HCT116 (cell line): ENCODE measurements at regions not wholly inside any gene's neighbourhood (a gene's known extent, or its start where the extent isn't known, plus 50 kb on each side); places are given as distances from the start of the nearest gene placed in this dataset.

Experiments used
- ATAC-seq: fragments of 200-7000 bp; cut with Tn5 transposase; 2 replicates; pipeline ENCODE4 v1.9.1; 2020; ENCODE audit warnings: mild to moderate bottlenecking, moderate library complexity
- BruUV-seq: library from RNA; stranded (reverse); fragments of 400-500 nt; replicated peaks from 2 replicates; lab custom pipeline; 2021; lab: Mats Ljungman, UMichigan
- CTCF ChIA-PET: fragments of 300-600 bp; sonication (Branson Sonifier 250); formaldehyde crosslinking; loops from one replicate; lab custom pipeline; 2021; ENCODE audit warnings: antibody characterized with exemption; lab: Charles Lee
- POLR2A ChIA-PET: fragments of 300-600, 350-600 bp; sonication (Branson Sonifier 250); formaldehyde crosslinking; loops from one replicate; lab custom pipeline; 2021; ENCODE audit warnings: antibody characterized with exemption; lab: Charles Lee
- RAD21 ChIA-PET, 2 experiments: fragments of 300-600 bp; sonication (Branson Sonifier 250); formaldehyde crosslinking; loops; one replicate each; lab custom pipeline; 2023; ENCODE audit warnings: low total read pairs in 2 of 2; ENCODE audit not compliant: uncharacterized antibody in 2 of 2, unreplicated experiment in 2 of 2, low non-redundant PET in 1 of 2; lab: Charles Lee
- DNase-seq: peaks from one replicate; pipeline ENCODE4 v3.0.0-alpha.2; 2010; ENCODE audit warnings: low read depth, low spot score
- H2AFZ ChIP-seq: fragments of 200-600 bp; shearing (Covaris generic), sonication (generic); 2 replicates; pipeline ENCODE4 v1.6.1; 2017; ENCODE audit warnings: low read depth, mixed run types, mixed read lengths, antibody characterized with exemption, low read length; ENCODE audit not compliant: poor library complexity, severe bottlenecking
- H3K27ac ChIP-seq: 2 replicates; pipeline ENCODE4 v1.5.1; 2012; ENCODE audit warnings: low read depth, low read length
- H3K27me3 ChIP-seq: fragments of 200-600 bp; sonication (generic); 2 replicates; pipeline ENCODE4 v1.6.1; 2016; ENCODE audit warnings: mixed run types, low read length, mixed read lengths; ENCODE audit not compliant: insufficient read depth
- H3K36me3 ChIP-seq, 2 experiments: fragments of 200-500 bp in 1 of 2; fragments of 200-600 bp in 1 of 2; sonication (Bioruptor generic) in 1 of 2; sonication (generic) in 1 of 2; 2 replicates each; pipeline versions ENCODE4 v1.5.1 to v1.6.1; 2014 to 2016; ENCODE audit warnings: low read length in 2 of 2, inconsistent platforms in 1 of 2, mixed read lengths in 1 of 2, mixed run types in 1 of 2; ENCODE audit not compliant: insufficient read depth in 2 of 2, control insufficient read depth in 1 of 2
- H3K4me1 ChIP-seq, 2 experiments: fragments of 200-600 bp in 1 of 2; sonication (generic) in 1 of 2; 2 replicates each; pipeline versions ENCODE4 v1.5.1 to v1.6.1; 2012 to 2017; ENCODE audit warnings: low read length in 2 of 2, inconsistent platforms in 1 of 2, mild to moderate bottlenecking in 1 of 2, mixed read lengths in 1 of 2, mixed run types in 1 of 2, moderate library complexity in 1 of 2; ENCODE audit not compliant: insufficient read depth in 2 of 2, control insufficient read depth in 1 of 2
- H3K4me2 ChIP-seq: fragments of 200-600 bp; sonication (generic); 2 replicates; pipeline ENCODE4 v1.6.1; 2017; ENCODE audit warnings: mixed run types, low read length, mixed read lengths
- H3K4me3 ChIP-seq, 2 experiments: fragments of 200-600 bp in 1 of 2; sonication (generic) in 1 of 2; replicated peaks in 1 of 2; 2 replicates each; pipeline ENCODE4 v1.5.1; 2011 to 2016; ENCODE audit warnings: low read length in 2 of 2, control low read depth in 1 of 2, low read depth in 1 of 2, mild to moderate bottlenecking in 1 of 2, mixed read lengths in 1 of 2, mixed run types in 1 of 2
- H3K79me2 ChIP-seq: fragments of 200-600 bp; sonication (generic); 2 replicates; pipeline ENCODE4 v1.6.1; 2017; ENCODE audit warnings: mild to moderate bottlenecking, mixed run types, low read length, moderate library complexity, mixed read lengths; ENCODE audit not compliant: insufficient read depth
- H3K9ac ChIP-seq: fragments of 200-600 bp; sonication (generic); 2 replicates; pipeline ENCODE4 v1.6.1; 2016; ENCODE audit warnings: low read length, mixed read lengths
- H3K9me2 ChIP-seq: fragments of 200-600 bp; sonication (generic), shearing (Covaris generic); 2 replicates; pipeline ENCODE4 v1.6.1; 2017; ENCODE audit warnings: mixed run types, mild to moderate bottlenecking, moderate library complexity; ENCODE audit not compliant: insufficient read depth
- H3K9me3 ChIP-seq, 2 experiments: fragments of 200-500 bp in 1 of 2; fragments of 200-600 bp in 1 of 2; sonication (Bioruptor generic) in 1 of 2; sonication (generic) in 1 of 2; 2 replicates each; pipeline ENCODE4 v1.6.1; 2014 to 2017; ENCODE audit warnings: low read length in 2 of 2, mixed read lengths in 2 of 2, inconsistent platforms in 1 of 2, low read depth in 1 of 2, mild to moderate bottlenecking in 1 of 2, mixed run types in 1 of 2, moderate library complexity in 1 of 2; ENCODE audit not compliant: control insufficient read depth in 1 of 2, insufficient read depth in 1 of 2
- H4K20me1 ChIP-seq: fragments of 200-600 bp; sonication (generic), shearing (Covaris generic); 2 replicates; pipeline ENCODE4 v1.6.1; 2017; ENCODE audit warnings: mixed run types, mild to moderate bottlenecking, moderate library complexity; ENCODE audit not compliant: insufficient read depth
- ATF3 ChIP-seq: IDR thresholded peaks from 2 replicates; pipeline ENCODE4 v1.6.1; 2012
- CBX3 ChIP-seq: IDR thresholded peaks from 2 replicates; pipeline ENCODE4 v1.6.1; 2012; ENCODE audit warnings: low read depth
- CEBPB ChIP-seq: IDR thresholded peaks from 2 replicates; pipeline ENCODE4 v1.6.1; 2012; ENCODE audit warnings: low read depth
- CTCF ChIP-seq, 3 experiments: fragments of 200-600 bp in 1 of 3; sonication (generic) in 1 of 3; IDR thresholded peaks in 2 of 3; conservative IDR thresholded peaks in 1 of 3; 2 replicates each; pipeline ENCODE4 v1.5.1; 2012 to 2017; ENCODE audit warnings: low read depth in 2 of 3, low read length in 2 of 3, antibody characterized with exemption in 1 of 3, borderline replicate concordance in 1 of 3, control low read depth in 1 of 3, mild to moderate bottlenecking in 1 of 3, mixed read lengths in 1 of 3, mixed run types in 1 of 3, moderate library complexity in 1 of 3; ENCODE audit not compliant: insufficient read depth in 1 of 3
- EGR1 ChIP-seq: IDR thresholded peaks from 2 replicates; pipeline ENCODE4 v1.6.1; 2012; ENCODE audit warnings: low read depth
- EZH2 ChIP-seq: fragments of 200-600 bp; sonication (generic); IDR thresholded peaks from 2 replicates; pipeline ENCODE4 v1.6.1; 2017; ENCODE audit warnings: antibody characterized with exemption, mixed run types
- FOSL1 ChIP-seq: IDR thresholded peaks from 2 replicates; pipeline ENCODE4 v1.6.1; 2012; ENCODE audit warnings: low read depth
- MAX ChIP-seq: IDR thresholded peaks from 2 replicates; pipeline ENCODE4 v1.6.1; 2012
- POLR2A ChIP-seq: IDR thresholded peaks from 2 replicates; pipeline ENCODE4 v1.7.0; 2011; ENCODE audit warnings: borderline replicate concordance; ENCODE audit not compliant: insufficient read depth, insufficient read length; ENCODE audit errors: extremely low read depth
- POLR2AphosphoS5 ChIP-seq: IDR thresholded peaks from 2 replicates; pipeline ENCODE4 v1.6.1; 2011; ENCODE audit warnings: mild to moderate bottlenecking, low read depth, low read length, moderate library complexity
- RAD21 ChIP-seq: IDR thresholded peaks from 2 replicates; pipeline ENCODE4 v1.6.1; 2012; ENCODE audit warnings: low read depth, mild to moderate bottlenecking
- SP1 ChIP-seq: IDR thresholded peaks from 2 replicates; pipeline ENCODE4 v1.6.1; 2012; ENCODE audit warnings: low read depth
- SRF ChIP-seq: IDR thresholded peaks from 2 replicates; pipeline ENCODE4 v1.6.1; 2012; ENCODE audit warnings: low read depth
- YY1 ChIP-seq: IDR thresholded peaks from 2 replicates; pipeline ENCODE4 v1.6.1; 2011; ENCODE audit warnings: low read length, low read depth, moderate library complexity, mild to moderate bottlenecking; ENCODE audit not compliant: insufficient replicate concordance; ENCODE audit errors: extremely low read depth
- ZFX ChIP-seq: fragments of 450-650 bp; IDR thresholded peaks from 2 replicates; pipeline ENCODE4 v1.6.1; 2017
- ZNF274 ChIP-seq: fragments of 200-500 bp; sonication (Bioruptor generic); IDR thresholded peaks from 2 replicates; pipeline ENCODE4 v1.6.1; 2014; ENCODE audit warnings: mild to moderate bottlenecking, low read depth, low read length, inconsistent platforms
- intact Hi-C: fragments of 100-400 bp; cut with micrococcal nuclease; formaldehyde crosslinking; loops from 2 replicates; pipeline ENCODE4 v1.10.0; 2022

GRCh38 chr2:217606296-217606695 is 396.5 kb downstream of the TNS1 start:
- DNase-seq = no peak
- ChIA-PET POLR2A (no interaction called here), RAD21 (no interaction called here), CTCF (no interaction called here)
- Histone ChIP-seq H3K79me2 (no peaks in the 10 kb centered on the region), H3K4me1 (no peaks in the 10 kb centered on the region), H3K4me2 (no peak overlapping the region), H3K4me3 (no peak overlapping the region), H3K9me3 (no peaks in the 10 kb centered on the region), H3K9me2 (no peaks in the 10 kb centered on the region), H3K27me3 (peaks cover 70% of the 10 kb centered on the region), H3K36me3 (no peaks in the 10 kb centered on the region), H3K9ac (no peak overlapping the region), H4K20me1 (no peaks in the 10 kb centered on the region; the same call in 1 of the 2 replicates), H3K27ac (no peak overlapping the region), H2AFZ (no peak overlapping the region)
- TF ChIP-seq CTCF (IDR thresholded peaks at IDR 0.05 in 2 of 3, conservative IDR thresholded peaks at IDR 0.05 in 1 of 3; ENCODE audit: borderline replicate concordance in 1 of 3, insufficient read depth in 1 of 3, low read depth in 2 of 3, low read length in 2 of 3) (no peak), YY1 (no peak), CBX3 (no peak), MAX (no peak), SP1 (no peak), ATF3 (no peak), SRF (no peak), CEBPB (no peak), ZNF274 (no peak), FOSL1 (no peak), EZH2 (no peak), EGR1 (no peak), POLR2A (no peak), POLR2AphosphoS5 (no peak), ZFX (no peak), RAD21 (no peak)
- BruUV-seq = no TSS peak
- no peak for ATAC-seq
- intact Hi-C loops = no loop called here
